SK-N-SH treated with all-trans-retinoic acid at 6 μM for 48 hours (cell line): ENCODE measurements at regions not wholly inside any gene's neighbourhood (a gene's known extent, or its start where the extent isn't known, plus 50 kb on each side); places are given as distances from the start of the nearest gene placed in this dataset.

Experiments
- ARNTL ChIP-seq: fragments of 450-650 bp; formaldehyde crosslinking; IDR thresholded peaks from 2 replicates; pipeline ENCODE4 v1.5.0; 2020; ENCODE audit warnings: low read depth, mild to moderate bottlenecking, moderate library complexity, borderline replicate concordance
- CSDC2 ChIP-seq: fragments of 250-450 bp; sonication (Bioruptor Pico); IDR thresholded peaks from 2 replicates; pipeline ENCODE4 v1.5.0; 2020; ENCODE audit warnings: mild to moderate bottlenecking, moderate library complexity
- ESRRG ChIP-seq: fragments of 250-450 bp; sonication (Bioruptor Pico); IDR thresholded peaks from 2 replicates; pipeline ENCODE4 v1.6.1; 2021; ENCODE audit warnings: mild to moderate bottlenecking
- RARB ChIP-seq: fragments of 250-450 bp; sonication (Bioruptor Pico); IDR thresholded peaks from 2 replicates; pipeline ENCODE4 v1.8.0; 2021; ENCODE audit warnings: mild to moderate bottlenecking, moderate library complexity
- SNAI2 ChIP-seq: fragments of 250-450 bp; sonication (Bioruptor Pico); IDR thresholded peaks from 2 replicates; pipeline ENCODE4 v1.5.0; 2020; ENCODE audit warnings: mild to moderate bottlenecking, moderate library complexity
- TOX ChIP-seq: fragments of 250-450 bp; sonication (Bioruptor Pico); IDR thresholded peaks from 2 replicates; pipeline ENCODE4 v1.8.0; 2021; ENCODE audit warnings: mild to moderate bottlenecking, moderate library complexity, borderline replicate concordance
- ZC3H10 ChIP-seq: fragments of 250-450 bp; sonication (Bioruptor Pico); IDR thresholded peaks from 2 replicates; pipeline ENCODE4 v1.5.1; 2021; ENCODE audit warnings: mild to moderate bottlenecking, moderate library complexity
- ZNF565 ChIP-seq: fragments of 450-650 bp; formaldehyde crosslinking; conservative IDR thresholded peaks from 2 replicates; pipeline ENCODE4 v1.5.0; 2020; ENCODE audit warnings: low read depth, mild to moderate bottlenecking, moderate library complexity
- ZNF8 ChIP-seq: fragments of 450-650 bp; formaldehyde crosslinking; IDR thresholded peaks from 2 replicates; pipeline ENCODE4 v1.5.0; 2020; ENCODE audit warnings: mild to moderate bottlenecking, moderate library complexity
- TF ChIP-seq, protein P1 (sequence below): fragments of 250-450 bp; sonication (Bioruptor Pico); IDR thresholded peaks from 2 replicates; pipeline ENCODE4 v1.8.0; 2020; ENCODE audit warnings: mild to moderate bottlenecking, moderate library complexity, borderline replicate concordance
- TF ChIP-seq, protein P2 (sequence below): fragments of 250-450 bp; sonication (Bioruptor Pico); IDR thresholded peaks from 2 replicates; pipeline ENCODE4 v1.5.1; 2020; ENCODE audit warnings: low read depth, mild to moderate bottlenecking, moderate library complexity
- TF ChIP-seq, protein P3 (sequence below): fragments of 250-450 bp; sonication (Bioruptor Pico); IDR thresholded peaks from 2 replicates; pipeline ENCODE4 v1.5.0; 2020; ENCODE audit warnings: mild to moderate bottlenecking, moderate library complexity

GRCh38 chr7:121604627-121605316, 208.7 kb upstream of the FAM3C start:
- TF ChIP-seq RARB (CRISPR knock-in tag) = no peak
- no peak for TF ChIP-seq CSDC2 (CRISPR knock-in tag)
- TF ChIP-seq TOX (CRISPR knock-in tag) = no peak
- no peak for TF ChIP-seq ZC3H10 (CRISPR knock-in tag)
- TF ChIP-seq, protein P1, sequence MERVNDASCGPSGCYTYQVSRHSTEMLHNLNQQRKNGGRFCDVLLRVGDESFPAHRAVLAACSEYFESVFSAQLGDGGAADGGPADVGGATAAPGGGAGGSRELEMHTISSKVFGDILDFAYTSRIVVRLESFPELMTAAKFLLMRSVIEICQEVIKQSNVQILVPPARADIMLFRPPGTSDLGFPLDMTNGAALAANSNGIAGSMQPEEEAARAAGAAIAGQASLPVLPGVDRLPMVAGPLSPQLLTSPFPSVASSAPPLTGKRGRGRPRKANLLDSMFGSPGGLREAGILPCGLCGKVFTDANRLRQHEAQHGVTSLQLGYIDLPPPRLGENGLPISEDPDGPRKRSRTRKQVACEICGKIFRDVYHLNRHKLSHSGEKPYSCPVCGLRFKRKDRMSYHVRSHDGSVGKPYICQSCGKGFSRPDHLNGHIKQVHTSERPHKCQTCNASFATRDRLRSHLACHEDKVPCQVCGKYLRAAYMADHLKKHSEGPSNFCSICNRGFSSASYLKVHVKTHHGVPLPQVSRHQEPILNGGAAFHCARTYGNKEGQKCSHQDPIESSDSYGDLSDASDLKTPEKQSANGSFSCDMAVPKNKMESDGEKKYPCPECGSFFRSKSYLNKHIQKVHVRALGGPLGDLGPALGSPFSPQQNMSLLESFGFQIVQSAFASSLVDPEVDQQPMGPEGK (CRISPR knock-in tag) = no peak
- TF ChIP-seq ZNF8 = no peak
- no peak for TF ChIP-seq ARNTL
- TF ChIP-seq, protein P2, sequence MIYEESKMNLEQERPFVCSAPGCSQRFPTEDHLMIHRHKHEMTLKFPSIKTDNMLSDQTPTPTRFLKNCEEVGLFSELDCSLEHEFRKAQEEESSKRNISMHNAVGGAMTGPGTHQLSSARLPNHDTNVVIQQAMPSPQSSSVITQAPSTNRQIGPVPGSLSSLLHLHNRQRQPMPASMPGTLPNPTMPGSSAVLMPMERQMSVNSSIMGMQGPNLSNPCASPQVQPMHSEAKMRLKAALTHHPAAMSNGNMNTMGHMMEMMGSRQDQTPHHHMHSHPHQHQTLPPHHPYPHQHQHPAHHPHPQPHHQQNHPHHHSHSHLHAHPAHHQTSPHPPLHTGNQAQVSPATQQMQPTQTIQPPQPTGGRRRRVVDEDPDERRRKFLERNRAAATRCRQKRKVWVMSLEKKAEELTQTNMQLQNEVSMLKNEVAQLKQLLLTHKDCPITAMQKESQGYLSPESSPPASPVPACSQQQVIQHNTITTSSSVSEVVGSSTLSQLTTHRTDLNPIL (CRISPR knock-in tag) = no peak
- TF ChIP-seq, protein P3, sequence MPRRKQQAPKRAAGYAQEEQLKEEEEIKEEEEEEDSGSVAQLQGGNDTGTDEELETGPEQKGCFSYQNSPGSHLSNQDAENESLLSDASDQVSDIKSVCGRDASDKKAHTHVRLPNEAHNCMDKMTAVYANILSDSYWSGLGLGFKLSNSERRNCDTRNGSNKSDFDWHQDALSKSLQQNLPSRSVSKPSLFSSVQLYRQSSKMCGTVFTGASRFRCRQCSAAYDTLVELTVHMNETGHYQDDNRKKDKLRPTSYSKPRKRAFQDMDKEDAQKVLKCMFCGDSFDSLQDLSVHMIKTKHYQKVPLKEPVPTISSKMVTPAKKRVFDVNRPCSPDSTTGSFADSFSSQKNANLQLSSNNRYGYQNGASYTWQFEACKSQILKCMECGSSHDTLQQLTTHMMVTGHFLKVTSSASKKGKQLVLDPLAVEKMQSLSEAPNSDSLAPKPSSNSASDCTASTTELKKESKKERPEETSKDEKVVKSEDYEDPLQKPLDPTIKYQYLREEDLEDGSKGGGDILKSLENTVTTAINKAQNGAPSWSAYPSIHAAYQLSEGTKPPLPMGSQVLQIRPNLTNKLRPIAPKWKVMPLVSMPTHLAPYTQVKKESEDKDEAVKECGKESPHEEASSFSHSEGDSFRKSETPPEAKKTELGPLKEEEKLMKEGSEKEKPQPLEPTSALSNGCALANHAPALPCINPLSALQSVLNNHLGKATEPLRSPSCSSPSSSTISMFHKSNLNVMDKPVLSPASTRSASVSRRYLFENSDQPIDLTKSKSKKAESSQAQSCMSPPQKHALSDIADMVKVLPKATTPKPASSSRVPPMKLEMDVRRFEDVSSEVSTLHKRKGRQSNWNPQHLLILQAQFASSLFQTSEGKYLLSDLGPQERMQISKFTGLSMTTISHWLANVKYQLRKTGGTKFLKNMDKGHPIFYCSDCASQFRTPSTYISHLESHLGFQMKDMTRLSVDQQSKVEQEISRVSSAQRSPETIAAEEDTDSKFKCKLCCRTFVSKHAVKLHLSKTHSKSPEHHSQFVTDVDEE (CRISPR knock-in tag) = no peak
- TF ChIP-seq SNAI2 (CRISPR knock-in tag) = no peak
- no peak for TF ChIP-seq ESRRG
- no peak for TF ChIP-seq ZNF565
